ENCODE measurements at regions not wholly inside any gene's neighbourhood (a gene's known extent, or its start where the extent isn't known, plus 50 kb on each side); places are given as distances from the start of the nearest gene placed in this dataset.

DNA sequence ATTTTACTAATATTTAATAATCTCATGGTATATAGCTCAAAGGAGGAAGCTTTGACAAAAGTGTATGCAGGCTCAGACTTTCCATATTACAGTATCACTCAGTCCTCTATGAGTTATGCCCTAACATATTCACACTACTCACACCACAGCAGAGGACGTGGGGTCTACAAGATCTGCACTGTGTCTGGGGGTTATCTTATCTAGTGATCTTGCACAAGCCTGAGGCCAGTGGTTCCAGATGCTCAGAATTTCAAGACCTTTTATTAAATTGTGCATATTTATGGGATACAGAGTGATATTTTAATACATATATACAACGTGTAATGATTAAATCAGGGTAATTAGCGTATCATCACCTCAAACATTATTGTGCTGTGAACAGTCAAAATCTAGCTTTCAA is 933.1 kb downstream of the SQOR start:
- DNase-seq = no peak

DNA sequence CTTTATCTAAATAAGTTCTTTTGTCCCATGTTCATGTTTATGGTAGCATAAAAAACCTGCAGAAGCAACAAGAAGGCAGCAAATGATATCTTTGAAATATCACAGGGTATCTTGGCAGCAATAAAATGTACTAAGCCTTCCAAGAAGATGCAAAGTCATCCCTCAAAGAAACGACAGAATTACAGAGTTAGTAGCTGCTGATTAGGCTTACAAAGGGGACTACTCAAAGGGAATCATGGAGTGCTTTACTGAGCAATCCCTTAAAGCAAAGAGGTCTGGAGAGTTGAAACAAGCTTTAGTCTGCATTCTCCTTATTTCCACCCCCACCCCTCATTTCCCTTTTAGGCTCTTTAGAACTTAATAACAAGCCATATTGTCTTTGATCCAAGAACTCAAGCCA is 935.0 kb downstream of the SQOR start:
- no peak for DNase-seq

DNA sequence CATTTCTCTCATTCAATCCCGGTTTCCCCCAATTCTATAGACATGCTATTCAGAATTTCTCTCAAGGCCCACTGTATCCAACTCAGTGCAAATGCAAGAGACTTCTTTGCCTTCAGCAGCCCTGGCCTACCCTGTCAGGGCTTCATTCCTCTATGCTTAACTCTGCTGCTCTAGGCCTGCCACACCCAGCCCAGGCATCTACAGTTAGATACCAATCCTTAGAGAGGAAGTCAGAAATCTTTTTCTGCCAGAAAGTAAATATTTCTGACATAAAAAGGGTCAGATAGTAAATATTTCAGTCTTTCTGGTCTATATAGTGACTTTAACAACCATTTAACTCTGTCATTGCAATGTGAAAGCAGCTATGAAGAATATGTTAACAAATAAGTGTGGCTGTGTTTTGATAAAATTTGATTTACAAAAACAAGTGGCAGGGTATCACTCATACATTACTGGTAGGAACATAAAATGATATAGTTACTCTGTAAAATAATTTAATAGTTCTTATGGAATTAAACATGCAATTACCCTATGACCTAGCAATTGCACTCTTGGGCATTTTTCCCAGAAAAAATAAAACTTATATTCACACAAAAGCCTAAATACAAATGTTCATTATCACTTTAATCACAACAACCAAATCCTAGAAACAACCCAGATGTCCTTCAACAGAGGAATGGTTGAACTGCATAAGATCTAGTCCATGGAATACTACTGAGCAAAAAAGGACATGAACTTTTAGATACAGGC is 942.0 kb downstream of the SQOR start:
- no peak for DNase-seq

DNA sequence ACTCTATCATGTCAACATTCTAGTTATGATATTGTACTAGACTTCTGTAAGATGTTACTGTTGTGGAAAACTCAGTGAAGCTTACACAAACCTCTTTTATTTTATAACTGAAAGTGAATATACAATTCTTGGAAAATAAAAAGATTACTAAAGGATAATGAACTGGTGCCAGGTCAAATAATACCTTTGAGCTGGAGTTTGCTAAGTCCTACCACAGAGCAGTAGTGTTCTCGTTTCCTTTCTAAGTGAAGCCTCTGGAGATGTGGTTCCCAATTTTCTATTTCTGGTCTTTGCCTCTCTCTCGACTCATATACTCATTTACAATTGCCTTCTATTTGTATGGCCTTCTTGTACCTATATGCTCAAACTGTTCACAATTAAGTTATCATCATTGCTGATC is 942.9 kb downstream of the SQOR start:
- DNase-seq = no peak

DNA sequence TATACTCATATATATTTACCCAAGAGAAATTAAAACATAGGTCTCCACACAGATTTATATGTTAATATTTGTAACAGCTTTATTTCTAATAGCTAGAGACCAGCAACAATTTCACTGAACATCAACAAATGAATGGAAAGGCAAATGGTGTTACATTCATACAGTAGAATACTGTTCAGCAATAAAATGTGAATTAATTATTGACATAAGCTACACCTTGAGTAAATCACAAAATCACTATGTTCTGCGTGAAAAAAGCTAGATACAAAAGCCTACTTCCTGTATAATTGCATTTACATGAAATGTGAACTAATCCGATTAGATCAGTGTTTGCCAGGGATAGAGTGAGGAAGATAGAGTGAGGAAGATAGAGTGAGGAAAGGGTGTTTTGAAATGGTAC is 945.7 kb downstream of the SQOR start:
- no peak for DNase-seq

DNA sequence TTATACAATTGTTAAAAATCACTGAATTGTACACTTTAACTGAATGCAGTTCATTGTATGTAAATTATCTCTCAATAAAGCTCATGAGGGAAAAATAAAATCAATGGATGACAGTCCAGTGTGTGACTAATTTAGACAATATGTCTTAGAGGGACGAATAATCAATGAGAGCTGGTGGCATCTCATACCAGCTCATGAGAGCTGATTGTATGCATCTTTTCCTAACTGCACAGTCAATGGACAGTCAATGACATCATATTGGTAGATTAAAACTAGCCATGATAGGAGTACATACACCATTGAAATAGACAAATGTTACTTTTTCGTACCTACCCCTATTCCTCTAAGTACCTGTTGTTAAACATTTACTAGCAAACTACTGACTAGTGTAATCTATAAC is 946.1 kb downstream of the SQOR start:
- DNase-seq = no peak

DNA sequence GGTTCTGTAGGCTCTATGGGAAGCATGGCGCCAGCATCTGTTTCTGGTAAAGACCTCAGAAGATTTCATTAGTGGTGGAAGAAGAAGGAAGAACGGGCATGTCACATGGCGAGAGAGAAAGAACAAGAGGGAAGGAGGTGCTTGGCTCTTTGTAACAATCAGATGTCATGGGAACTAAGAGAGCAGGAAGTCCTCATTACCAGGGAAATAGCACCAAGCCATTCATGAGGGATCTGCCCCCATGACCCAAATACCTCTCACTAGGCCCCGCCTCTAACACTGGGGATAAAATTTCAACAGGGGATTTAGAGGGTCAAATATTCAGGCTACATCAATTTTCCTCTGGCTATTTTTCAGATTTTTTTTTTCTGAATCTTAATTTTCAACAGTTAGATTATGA is 954.3 kb downstream of the SQOR start:
- no peak for DNase-seq

DNA sequence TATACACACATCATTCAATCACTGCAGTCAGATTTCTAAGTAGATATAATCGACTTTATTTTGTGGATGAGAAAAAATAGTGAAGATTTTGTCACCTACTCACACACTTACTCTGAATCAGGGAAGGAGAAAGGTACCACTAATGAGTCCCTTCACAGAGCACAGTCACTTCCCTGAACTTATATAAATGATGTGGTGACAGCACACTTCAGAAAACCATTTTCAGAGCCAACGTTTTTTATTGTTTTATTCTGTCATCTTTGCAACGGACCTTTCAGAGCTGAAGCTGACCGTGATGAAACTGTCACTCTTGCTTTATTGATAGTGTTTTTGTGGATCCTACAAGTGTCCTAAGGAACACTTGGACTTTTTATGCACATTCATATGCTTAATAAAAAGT is 956.6 kb downstream of the SQOR start:
- DNase-seq = no peak

DNA sequence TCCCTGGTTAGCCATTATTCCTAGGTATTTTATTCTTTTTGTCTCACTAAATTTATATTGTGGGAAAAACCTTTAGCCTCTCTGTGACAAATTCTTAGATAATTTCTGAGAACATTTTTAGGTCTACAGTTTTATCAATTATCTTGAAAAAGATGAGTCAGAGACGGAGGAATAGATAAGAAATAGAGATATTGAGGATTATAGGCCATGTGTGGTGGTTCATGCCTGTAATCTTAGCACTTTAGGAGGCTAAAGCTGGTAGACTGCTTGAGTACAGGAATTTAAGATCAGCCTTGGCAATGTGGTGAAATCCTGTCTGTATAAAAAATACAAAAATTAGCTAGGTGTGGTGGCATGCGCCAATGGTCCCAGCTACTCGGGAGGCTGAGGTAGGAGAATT is 960.2 kb downstream of the SQOR start:
- DNase-seq = no peak

DNA sequence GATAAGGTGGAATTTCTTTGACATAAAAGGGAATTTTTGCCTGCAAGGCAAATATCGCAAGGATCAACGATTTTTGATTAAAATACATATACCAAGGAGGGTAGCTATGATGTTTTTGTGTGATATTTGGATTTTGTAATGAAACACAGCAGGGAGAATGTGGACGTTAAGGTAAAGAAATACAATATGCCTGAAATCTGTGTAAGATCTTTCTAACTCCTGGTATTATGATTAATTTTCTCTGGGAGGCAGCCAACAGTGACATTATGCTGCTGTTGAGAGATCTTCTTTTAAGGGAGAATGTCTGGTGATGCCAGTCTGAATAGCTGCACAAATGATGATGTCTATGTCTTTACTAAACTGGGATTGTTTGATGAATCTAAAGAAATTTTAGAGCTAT is 972.2 kb downstream of the SQOR start:
- no peak for DNase-seq

DNA sequence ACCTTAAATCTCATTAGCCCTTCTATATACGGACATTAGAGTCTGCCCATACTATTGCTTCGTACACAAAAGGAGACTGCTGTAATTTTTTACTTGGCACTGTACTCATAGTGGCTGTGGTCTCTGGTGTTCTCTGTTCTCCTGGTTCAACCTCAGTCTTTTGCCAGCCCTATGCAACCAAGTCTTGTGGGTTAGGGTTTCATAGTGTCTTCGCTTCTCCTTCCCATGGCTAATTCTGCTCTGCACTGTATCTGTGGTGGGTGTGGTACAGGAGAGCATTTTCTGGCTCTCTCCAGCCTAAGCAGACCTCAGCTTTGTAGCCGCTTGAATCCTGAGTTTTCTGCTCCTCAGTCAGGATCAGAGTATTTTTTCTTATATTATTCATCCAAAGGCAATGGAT is 981.2 kb downstream of the SQOR start:
- DNase-seq = no peak

DNA sequence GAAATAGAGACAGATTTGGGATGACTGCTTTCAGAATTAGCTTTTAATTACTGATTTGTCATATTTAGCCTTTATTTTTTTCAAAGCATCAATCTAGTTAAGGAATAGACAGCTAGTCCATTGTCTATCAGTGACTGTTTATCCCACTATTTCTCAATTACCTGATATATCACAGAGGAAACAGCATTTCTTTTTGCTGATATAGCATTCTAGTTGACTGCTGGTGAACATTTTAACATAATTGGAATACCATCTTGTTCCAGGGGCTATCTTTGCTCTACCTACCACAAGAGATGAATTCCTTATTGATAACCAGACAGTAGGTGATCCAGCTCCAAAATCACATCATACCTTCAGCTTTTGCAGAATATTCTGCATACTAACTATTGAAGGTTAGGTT is 982.7 kb downstream of the SQOR start:
- DNase-seq = no peak

DNA sequence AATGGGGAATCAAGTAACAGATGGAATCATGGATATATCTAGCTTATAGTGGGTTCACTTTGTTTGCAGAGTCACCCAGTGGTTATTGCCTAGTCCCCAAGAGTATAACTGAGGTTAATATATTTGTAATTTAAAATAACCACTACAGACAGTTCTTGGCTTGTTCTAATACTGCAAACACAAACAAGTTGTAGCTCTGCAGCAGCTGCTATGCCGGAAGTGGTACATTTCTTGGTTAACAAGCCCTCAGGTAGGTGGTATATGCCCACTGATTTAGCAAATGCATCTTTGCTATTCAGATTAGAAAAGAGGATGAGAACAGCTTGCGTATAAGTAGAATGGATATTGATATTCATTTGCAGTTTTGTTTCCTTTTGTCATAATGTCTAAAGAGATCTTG is 984.2 kb downstream of the SQOR start:
- no peak for DNase-seq

DNA sequence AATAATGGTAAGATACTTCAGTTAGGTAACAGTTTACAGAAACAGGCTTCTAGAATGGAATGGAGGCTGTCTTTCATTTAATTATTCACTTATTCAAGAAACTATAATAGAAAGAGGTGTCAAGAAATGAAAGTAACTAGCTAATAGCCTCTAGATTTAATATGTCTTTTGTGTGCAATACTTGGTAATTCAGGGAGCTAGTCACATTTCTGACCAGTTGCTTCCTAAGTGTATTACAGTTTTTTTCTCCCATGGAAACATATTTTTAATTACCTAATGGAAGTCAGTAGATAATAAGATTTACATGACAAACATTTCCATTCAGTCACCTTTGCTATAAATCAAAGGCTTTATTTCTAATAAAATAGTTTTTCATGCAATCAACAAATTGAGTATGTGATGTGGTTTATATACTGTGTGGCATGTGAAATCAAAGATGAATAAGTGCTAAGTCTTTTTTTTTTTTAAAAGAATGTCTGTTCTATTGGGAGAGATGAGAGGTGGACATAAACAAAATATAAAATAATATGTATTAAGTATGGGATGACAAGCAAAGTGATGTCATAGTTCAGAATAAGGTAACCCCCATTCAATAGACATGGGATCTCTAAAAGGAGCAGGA is 985.7 kb downstream of the SQOR start:
- DNase-seq = no peak

DNA sequence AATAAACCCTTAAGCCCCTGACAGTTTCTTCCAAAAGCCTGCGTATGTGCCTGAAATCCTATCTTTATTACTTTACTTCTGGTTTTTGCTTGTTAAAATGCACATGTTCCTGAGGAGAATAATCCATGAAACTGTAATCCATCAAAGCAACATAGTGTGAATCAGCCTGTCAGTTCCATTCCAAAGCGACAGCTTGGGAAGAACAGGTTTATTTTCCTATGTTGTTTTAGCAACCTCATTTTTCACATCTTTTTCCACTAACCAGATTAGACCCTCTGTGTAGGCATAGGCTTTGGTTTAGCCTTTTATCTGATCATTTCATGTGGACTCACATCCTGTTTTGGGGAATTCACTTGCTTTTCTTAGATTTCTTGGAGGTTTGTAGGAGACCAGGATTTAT is 988.0 kb downstream of the SQOR start:
- no peak for DNase-seq

DNA sequence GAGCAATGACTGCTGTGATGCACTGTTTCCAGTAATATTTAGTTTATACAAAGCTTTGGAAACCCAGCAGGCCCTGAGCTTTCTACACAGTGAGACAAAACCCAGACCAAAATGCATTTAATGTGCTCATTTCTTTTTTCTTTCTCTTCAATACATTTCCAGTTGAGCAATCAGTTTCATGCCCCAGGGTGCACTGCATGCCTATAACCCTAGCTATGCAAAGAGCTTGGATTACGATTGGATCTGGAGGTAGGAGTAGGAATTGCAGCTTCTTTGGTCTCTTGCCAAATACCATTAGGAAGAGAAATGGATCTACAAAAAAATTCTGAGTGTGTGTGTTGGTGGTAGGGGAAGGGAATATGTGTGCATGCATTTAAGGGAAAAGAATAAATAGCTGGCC is 1001.4 kb downstream of the SQOR start:
- no peak for DNase-seq

DNA sequence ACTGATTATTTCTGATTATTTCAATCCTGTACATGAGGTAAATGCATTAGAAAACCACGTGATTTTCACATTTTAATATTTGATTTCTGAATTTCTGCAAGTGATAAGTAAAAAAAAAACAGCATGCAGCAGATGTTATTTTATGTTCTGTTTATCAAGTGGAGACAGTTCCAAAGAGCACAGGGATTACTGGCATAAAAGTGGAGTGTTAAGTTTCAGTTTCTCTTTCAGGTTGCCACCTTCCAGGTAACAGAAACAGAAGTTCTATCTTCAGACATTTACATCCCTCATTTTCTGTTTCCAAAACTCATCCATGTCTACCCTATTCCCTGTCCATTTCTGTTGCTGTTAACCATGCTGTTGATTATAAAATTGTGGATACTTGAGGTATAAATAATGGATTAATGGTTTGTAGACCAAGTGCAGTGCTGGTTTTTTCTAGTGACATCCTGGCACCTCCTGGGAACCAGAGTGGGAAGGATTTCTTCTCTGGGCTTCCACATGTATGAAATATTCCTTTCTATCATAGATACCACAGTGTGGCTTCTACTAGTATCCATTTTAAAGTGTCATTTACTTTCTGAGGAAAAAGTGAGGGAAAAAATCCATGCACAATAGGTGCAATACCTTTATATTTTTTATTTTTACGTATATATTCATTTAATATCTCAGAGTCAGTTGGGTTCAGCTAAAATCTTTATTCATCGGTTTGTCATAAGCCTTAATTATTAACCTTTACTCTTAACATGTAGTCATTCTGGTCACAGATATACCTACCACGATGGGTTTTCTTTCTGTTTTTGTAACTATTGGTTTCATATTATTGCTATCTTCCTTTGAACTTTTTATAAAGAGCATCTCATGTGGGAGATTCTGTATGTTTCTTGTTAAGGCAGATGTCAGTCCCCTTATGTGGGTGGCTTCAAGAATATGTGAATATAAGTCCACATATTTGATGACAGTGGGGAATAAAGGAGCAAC is 1010.0 kb downstream of the SQOR start:
- DNase-seq = no peak

DNA sequence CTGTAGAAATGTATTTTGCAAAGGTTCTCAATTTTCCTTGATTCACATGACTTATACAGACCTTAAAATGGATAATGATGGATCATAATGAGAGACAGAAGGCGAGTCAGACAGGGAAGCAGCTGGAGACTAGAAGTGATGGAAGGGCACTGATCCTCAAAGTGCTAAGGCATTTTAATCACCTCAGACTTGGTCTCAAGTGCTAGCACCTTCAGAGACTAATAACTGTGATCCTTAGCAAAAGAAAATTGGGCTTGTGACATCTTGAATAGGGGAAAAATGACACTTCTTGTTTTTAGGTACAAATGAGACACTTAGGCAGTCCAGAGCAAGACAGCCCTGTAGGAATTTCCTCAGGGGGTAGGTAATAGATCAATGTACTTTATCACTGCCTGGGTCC is 1011.7 kb downstream of the SQOR start:
- no peak for DNase-seq

DNA sequence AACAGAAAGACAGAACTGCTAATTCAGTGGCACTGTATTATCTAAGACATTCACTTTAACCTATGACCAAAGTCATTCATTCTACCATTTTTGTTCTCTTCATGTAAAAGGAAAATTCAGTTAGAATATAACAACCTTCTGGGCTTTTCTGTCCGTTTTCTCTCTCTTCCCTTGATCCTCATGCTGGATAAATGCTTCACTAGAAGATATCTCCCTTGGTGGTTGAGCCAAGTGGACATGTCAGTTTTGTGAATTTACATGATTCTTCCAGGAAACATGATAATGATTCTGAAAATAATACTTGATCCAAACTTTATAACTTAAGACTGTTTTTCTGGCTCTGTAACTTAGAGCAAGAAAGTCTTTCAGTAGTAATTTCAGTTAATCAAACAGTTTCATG is 1012.2 kb downstream of the SQOR start:
- DNase-seq = no peak

DNA sequence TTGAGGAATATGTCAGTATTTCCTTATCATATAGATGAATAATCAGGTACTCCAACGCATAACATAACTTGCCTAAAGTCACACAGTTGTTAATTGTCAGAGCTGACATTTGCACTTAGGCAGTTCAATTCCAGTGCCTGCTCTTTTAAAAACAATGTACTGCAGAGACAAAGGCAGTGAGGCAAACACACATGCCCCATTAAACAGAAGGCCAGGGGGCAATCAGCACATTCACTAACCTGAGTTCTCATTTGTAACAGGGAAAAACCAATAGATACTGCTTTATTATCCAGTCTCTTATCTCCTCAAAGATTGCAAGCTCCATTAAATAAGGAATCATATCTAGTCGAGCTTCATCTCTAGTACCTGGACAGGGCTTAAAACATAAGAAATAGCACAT is 1017.4 kb downstream of the SQOR start:
- no peak for DNase-seq

DNA sequence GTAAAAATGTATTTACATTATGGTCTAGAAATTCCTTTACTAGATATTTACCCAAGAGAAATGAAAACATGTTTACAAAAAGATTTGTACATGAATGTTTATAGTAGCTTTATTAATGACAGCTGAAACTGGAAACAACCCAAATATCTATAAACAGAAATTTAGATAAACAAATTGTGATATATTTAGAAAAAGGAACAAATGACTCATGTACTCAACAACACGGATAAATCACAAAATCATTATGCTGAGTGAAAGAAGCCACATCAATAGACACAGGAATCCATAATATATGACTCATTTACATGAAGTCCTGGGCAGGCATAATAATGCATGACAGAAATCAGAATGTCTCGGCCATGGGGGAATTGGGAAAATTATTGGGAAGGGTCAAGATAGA is 1020.2 kb downstream of the SQOR start:
- DNase-seq = no peak

DNA sequence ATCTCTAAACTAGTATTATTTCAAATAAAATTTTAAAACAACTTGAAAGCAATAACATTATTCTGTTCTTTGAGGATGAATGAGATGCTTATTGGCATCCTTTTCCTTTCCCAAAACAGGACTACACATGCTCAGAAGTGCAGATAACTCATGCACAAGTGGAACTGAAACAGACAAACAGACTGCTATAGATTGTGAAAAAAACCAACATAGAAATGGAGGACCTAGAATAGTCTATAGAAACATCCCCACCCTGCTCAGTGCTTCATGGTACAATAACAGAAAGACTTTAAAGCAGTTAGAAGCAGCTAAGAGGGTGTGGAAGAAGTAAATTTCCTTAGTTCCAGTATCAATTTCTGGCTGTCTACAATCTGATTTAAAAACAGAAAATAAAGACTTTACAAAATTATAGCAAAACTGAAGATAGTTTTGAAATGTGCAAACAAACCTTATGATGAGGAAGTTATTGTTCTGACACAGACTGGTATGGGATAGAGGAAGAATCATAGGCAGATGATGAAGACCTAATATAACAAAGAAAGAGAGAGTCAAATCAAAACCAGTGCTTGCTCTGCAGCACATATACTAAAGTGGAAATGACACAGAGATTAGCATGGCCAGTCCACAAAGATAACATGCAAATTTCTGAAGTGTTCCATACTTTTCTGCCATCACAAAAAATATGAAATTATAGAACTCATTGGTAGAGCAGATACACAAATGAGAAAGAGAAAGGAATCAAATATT is 1025.4 kb downstream of the SQOR start:
- no peak for DNase-seq

DNA sequence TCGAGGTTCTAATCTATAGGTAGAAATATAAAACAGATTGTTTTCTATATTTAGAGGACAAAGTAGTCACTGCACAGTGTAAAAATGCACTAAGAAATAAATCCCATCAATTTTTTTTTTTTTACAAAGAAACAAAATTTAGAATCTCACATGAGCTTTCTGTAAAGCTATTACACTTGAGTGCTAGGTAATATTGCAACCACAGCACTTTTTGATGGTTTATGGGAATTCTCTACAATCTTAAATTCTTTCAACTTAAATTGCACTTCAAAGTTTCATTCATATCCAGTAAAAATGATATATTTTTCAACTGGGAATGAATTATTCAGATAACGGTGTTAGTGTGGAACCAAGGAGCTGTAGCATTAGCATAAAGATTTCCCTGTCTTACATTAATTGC is 1035.4 kb downstream of the SQOR start:
- no peak for DNase-seq

All from SHP77 treated with DMSO at 0.1 percent for 48 hours (cell line).